Panc1 (cell line): ENCODE measurements at regions not wholly inside any gene's neighbourhood (a gene's known extent, or its start where the extent isn't known, plus 50 kb on each side); places are given as distances from the start of the nearest gene placed in this dataset.

ENCODE experiments used
- ATAC-seq: fragments of 200-7000 bp; cut with Tn5 transposase; 2 replicates; pipeline ENCODE4 v1.9.1; 2020; ENCODE audit warnings: mild to moderate bottlenecking, moderate library complexity
- BruUV-seq: library from RNA; stranded (reverse); fragments of 400-500 nt; replicated peaks from 2 replicates; lab custom pipeline; 2021; lab: Mats Ljungman, UMichigan
- CTCF ChIA-PET: fragments of 300-600 bp; sonication (Branson Sonifier 250); formaldehyde crosslinking; loops from one replicate; lab custom pipeline; 2022; ENCODE audit warnings: antibody characterized with exemption; lab: Charles Lee
- POLR2A ChIA-PET: fragments of 300-600 bp; sonication (Branson Sonifier 250); formaldehyde crosslinking; loops from one replicate; lab custom pipeline; 2022; ENCODE audit warnings: antibody characterized with exemption; lab: Charles Lee
- DNase-seq: peaks from one replicate; pipeline ENCODE4 v3.0.0-alpha.2; 2010; ENCODE audit warnings: low read depth, low spot score
- H3K27ac ChIP-seq: 2 replicates; pipeline ENCODE4 v1.5.1; 2011; ENCODE audit warnings: mild to moderate bottlenecking, low read length, inconsistent platforms
- H3K27me3 ChIP-seq: fragments of 200-500 bp; sonication (Bioruptor generic); 2 replicates; pipeline ENCODE4 v1.6.0; 2014; ENCODE audit warnings: low read length, inconsistent platforms; ENCODE audit not compliant: control insufficient read depth, insufficient read depth
- H3K36me3 ChIP-seq: fragments of 200-500 bp; sonication (Bioruptor generic); 2 replicates; pipeline ENCODE4 v1.5.1; 2014; ENCODE audit warnings: inconsistent platforms, mild to moderate bottlenecking, low read length, moderate library complexity; ENCODE audit not compliant: control insufficient read depth, insufficient read depth
- H3K4me1 ChIP-seq: 2 replicates; pipeline ENCODE4 v1.5.1; 2011; ENCODE audit warnings: inconsistent platforms, mild to moderate bottlenecking, low read length, moderate library complexity; ENCODE audit not compliant: control insufficient read depth, insufficient read depth
- H3K4me3 ChIP-seq, 2 experiments: 2 replicates each; pipeline ENCODE4 v1.5.1; 2011 to 2012; ENCODE audit warnings: low read depth in 2 of 2, low read length in 2 of 2, mild to moderate bottlenecking in 2 of 2, inconsistent platforms in 1 of 2, moderate library complexity in 1 of 2
- H3K9me3 ChIP-seq: fragments of 200-500 bp; sonication (Bioruptor generic); 2 replicates; pipeline ENCODE4 v1.5.1; 2014; ENCODE audit warnings: low read depth, mild to moderate bottlenecking, inconsistent platforms, low read length, moderate library complexity; ENCODE audit not compliant: control insufficient read depth, insufficient read depth
- POLR2AphosphoS5 ChIP-seq: IDR thresholded peaks from 2 replicates; pipeline ENCODE4 v1.6.1; 2012; ENCODE audit warnings: mild to moderate bottlenecking, low read depth, low read length, moderate library complexity
- SIN3A ChIP-seq: IDR thresholded peaks from 2 replicates; pipeline ENCODE4 v1.6.1; 2012; ENCODE audit warnings: low read depth, mild to moderate bottlenecking, low read length, moderate library complexity, borderline replicate concordance; ENCODE audit not compliant: insufficient read depth
- TCF7L2 ChIP-seq: IDR thresholded peaks from 2 replicates; pipeline ENCODE4 v1.6.1; 2011; ENCODE audit warnings: mild to moderate bottlenecking, low read depth, low read length, inconsistent platforms
- in situ Hi-C: cut with HindIII; loops from 2 replicates; pipeline ENCODE4 v1.10.0; 2016; ENCODE audit warnings: low sequenced_read_pairs, low pct_unique_long_range_greater_than_20kb
- intact Hi-C: fragments of 100-400 bp; cut with micrococcal nuclease; formaldehyde crosslinking; loops from one replicate; pipeline ENCODE4 v1.10.0; 2022; ENCODE audit not compliant: unreplicated experiment
- TF ChIP-seq, protein P1 (sequence below): fragments of 450-650 bp; IDR thresholded peaks from 2 replicates; pipeline ENCODE4 v1.5.1; 2017; ENCODE audit warnings: mild to moderate bottlenecking
- TF ChIP-seq, protein P2 (sequence below), 2 experiments: IDR thresholded peaks; 2 replicates each; pipeline ENCODE4 v1.6.1; 2011 to 2012; ENCODE audit warnings: low read depth in 2 of 2, control low read depth in 1 of 2, low read length in 1 of 2, mild to moderate bottlenecking in 1 of 2, moderate library complexity in 1 of 2; ENCODE audit not compliant: insufficient read depth in 1 of 2

DNA sequence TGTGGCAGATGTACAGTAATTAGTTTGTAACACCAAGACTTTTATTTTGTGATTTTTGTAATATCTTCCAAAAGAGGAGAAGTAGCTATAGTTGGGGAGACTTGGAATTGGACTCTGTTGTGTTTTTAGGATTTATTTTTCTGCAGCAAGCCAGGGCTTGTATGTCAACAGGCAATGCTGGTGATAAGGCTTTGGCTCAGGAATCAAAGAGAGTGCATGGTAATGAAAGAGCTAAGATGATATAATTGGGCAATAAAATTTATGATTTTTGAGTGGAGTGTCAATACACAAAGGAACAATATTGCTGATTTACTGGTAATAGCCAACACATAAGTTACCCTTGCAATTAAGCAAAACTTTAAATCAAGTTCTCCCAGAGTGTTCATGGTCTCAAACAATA, 452.9 kb downstream of the TMEM135 start:
- in situ Hi-C loops (no loop called here), intact Hi-C loops (no loop called here)
- TF ChIP-seq, protein P1, sequence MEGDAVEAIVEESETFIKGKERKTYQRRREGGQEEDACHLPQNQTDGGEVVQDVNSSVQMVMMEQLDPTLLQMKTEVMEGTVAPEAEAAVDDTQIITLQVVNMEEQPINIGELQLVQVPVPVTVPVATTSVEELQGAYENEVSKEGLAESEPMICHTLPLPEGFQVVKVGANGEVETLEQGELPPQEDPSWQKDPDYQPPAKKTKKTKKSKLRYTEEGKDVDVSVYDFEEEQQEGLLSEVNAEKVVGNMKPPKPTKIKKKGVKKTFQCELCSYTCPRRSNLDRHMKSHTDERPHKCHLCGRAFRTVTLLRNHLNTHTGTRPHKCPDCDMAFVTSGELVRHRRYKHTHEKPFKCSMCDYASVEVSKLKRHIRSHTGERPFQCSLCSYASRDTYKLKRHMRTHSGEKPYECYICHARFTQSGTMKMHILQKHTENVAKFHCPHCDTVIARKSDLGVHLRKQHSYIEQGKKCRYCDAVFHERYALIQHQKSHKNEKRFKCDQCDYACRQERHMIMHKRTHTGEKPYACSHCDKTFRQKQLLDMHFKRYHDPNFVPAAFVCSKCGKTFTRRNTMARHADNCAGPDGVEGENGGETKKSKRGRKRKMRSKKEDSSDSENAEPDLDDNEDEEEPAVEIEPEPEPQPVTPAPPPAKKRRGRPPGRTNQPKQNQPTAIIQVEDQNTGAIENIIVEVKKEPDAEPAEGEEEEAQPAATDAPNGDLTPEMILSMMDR: no peak
- TF ChIP-seq, protein P2, sequence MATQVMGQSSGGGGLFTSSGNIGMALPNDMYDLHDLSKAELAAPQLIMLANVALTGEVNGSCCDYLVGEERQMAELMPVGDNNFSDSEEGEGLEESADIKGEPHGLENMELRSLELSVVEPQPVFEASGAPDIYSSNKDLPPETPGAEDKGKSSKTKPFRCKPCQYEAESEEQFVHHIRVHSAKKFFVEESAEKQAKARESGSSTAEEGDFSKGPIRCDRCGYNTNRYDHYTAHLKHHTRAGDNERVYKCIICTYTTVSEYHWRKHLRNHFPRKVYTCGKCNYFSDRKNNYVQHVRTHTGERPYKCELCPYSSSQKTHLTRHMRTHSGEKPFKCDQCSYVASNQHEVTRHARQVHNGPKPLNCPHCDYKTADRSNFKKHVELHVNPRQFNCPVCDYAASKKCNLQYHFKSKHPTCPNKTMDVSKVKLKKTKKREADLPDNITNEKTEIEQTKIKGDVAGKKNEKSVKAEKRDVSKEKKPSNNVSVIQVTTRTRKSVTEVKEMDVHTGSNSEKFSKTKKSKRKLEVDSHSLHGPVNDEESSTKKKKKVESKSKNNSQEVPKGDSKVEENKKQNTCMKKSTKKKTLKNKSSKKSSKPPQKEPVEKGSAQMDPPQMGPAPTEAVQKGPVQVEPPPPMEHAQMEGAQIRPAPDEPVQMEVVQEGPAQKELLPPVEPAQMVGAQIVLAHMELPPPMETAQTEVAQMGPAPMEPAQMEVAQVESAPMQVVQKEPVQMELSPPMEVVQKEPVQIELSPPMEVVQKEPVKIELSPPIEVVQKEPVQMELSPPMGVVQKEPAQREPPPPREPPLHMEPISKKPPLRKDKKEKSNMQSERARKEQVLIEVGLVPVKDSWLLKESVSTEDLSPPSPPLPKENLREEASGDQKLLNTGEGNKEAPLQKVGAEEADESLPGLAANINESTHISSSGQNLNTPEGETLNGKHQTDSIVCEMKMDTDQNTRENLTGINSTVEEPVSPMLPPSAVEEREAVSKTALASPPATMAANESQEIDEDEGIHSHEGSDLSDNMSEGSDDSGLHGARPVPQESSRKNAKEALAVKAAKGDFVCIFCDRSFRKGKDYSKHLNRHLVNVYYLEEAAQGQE (IDR thresholded peaks at IDR 0.05; ENCODE audit: insufficient read depth in 1 of 2, low read depth in 2 of 2, low read length in 1 of 2): no peak
- TF ChIP-seq SIN3A (no peak), POLR2AphosphoS5 (no peak), TCF7L2 (no peak)
- H3K9me3 ChIP-seq: no peaks in the 10 kb centered on the region
- H3K36me3 ChIP-seq: no peaks in the 10 kb centered on the region
- no peaks in the 10 kb centered on the region for H3K27me3 ChIP-seq
- H3K4me1 ChIP-seq: no peaks in the 10 kb centered on the region
- DNase-seq: no peak
- H3K4me3 ChIP-seq: no peak overlapping the region
- no TSS peak for BruUV-seq
- ChIA-PET POLR2A (no interaction called here), CTCF (no interaction called here)
- no peak for ATAC-seq
- H3K27ac ChIP-seq: no peak overlapping the region

DNA sequence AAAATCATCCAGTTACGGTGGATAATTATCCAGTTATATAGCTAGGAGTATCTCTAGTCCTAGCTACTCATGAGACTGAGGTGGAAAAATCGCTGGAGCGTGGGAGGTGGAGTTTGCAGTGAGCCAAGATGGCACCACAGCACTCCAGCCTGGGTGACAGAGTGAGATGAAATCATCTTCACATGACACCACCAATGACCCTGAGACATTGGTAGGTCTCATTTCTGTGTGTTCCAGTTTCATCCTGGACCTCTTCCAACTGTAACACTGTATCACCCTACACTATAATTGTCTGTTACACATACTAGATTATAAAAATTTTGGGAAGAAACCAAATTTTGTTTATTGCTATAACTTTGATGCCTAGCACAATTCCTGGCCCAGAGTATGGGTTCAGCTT, 446.8 kb downstream of the TMEM135 start:
- in situ Hi-C loops (no loop called here), intact Hi-C loops (no loop called here)
- TF ChIP-seq POLR2AphosphoS5 (no peak), TCF7L2 (no peak), SIN3A (no peak)
- TF ChIP-seq, protein P2 (IDR thresholded peaks at IDR 0.05; ENCODE audit: insufficient read depth in 1 of 2, low read depth in 2 of 2, low read length in 1 of 2): no peak
- TF ChIP-seq, protein P1: no peak
- Histone ChIP-seq H3K4me3 (no peak overlapping the region), H3K27me3 (0 out of 2 replicates have a peak, but pooled peaks cover 2% of the 10 kb centered on the region), H3K4me1 (no peaks in the 10 kb centered on the region), H3K27ac (no peak overlapping the region), H3K9me3 (no peaks in the 10 kb centered on the region), H3K36me3 (no peaks in the 10 kb centered on the region)
- BruUV-seq: no TSS peak
- ATAC-seq (no peak), DNase-seq (no peak)
- ChIA-PET CTCF (no interaction called here), POLR2A (no interaction called here)
